ENCODE measurements at regions not wholly inside any gene's neighbourhood (a gene's known extent, or its start where the extent isn't known, plus 50 kb on each side); places are given as distances from the start of the nearest gene placed in this dataset.

- TF ChIP-seq REST (IDR thresholded peaks at IDR 0.05; ENCODE audit: insufficient read depth in 1 of 2, low read depth in 2 of 2, low read length in 2 of 2): no peak
- TF ChIP-seq SIN3A (IDR thresholded peaks at IDR 0.05; ENCODE audit: borderline replicate concordance, insufficient read depth, low read length): no peak
- no peak for TF ChIP-seq FOXP2 (optimal IDR thresholded peaks at IDR 0.05; ENCODE audit: borderline replicate concordance, extremely low read depth, extremely low read length, insufficient read depth)
- no peak for TF ChIP-seq POLR2AphosphoS5 (IDR thresholded peaks at IDR 0.05; ENCODE audit: low read depth, low read length)
- TF ChIP-seq TAF1 (IDR thresholded peaks at IDR 0.05; ENCODE audit: borderline replicate concordance, insufficient read depth, low read length): no peak
These were observed 667.7 kb upstream of the SLIT2 start for GRCh38 chr4:19583827-19584569.

GRCh38 chr4:19580095-19580494, 671.6 kb upstream of the SLIT2 start:
- TF ChIP-seq TAF1 (IDR thresholded peaks at IDR 0.05; ENCODE audit: borderline replicate concordance, insufficient read depth, low read length) (no peak), SIN3A (IDR thresholded peaks at IDR 0.05; ENCODE audit: borderline replicate concordance, insufficient read depth, low read length) (no peak), FOXP2 (optimal IDR thresholded peaks at IDR 0.05; ENCODE audit: borderline replicate concordance, extremely low read depth, extremely low read length, insufficient read depth) (no peak), POLR2AphosphoS5 (IDR thresholded peaks at IDR 0.05; ENCODE audit: low read depth, low read length) (no peak), REST (IDR thresholded peaks at IDR 0.05; ENCODE audit: insufficient read depth in 1 of 2, low read depth in 2 of 2, low read length in 2 of 2) (no peak)

- TF ChIP-seq FOXP2 (optimal IDR thresholded peaks at IDR 0.05; ENCODE audit: borderline replicate concordance, extremely low read depth, extremely low read length, insufficient read depth): no peak
These were observed 672.1 kb upstream of the SLIT2 start for GRCh38 chr4:19579608-19580007.

GRCh38 chr4:19577097-19577496, 674.6 kb upstream of the SLIT2 start:
- no peak for TF ChIP-seq REST (IDR thresholded peaks at IDR 0.05; ENCODE audit: insufficient read depth in 1 of 2, low read depth in 2 of 2, low read length in 2 of 2)
- no peak for TF ChIP-seq SIN3A (IDR thresholded peaks at IDR 0.05; ENCODE audit: borderline replicate concordance, insufficient read depth, low read length)
- TF ChIP-seq TAF1 (IDR thresholded peaks at IDR 0.05; ENCODE audit: borderline replicate concordance, insufficient read depth, low read length): no peak
- TF ChIP-seq POLR2AphosphoS5 (IDR thresholded peaks at IDR 0.05; ENCODE audit: low read depth, low read length): no peak
- TF ChIP-seq FOXP2 (optimal IDR thresholded peaks at IDR 0.05; ENCODE audit: borderline replicate concordance, extremely low read depth, extremely low read length, insufficient read depth): no peak

- TF ChIP-seq REST (IDR thresholded peaks at IDR 0.05; ENCODE audit: insufficient read depth in 1 of 2, low read depth in 2 of 2, low read length in 2 of 2) (no peak), SIN3A (IDR thresholded peaks at IDR 0.05; ENCODE audit: borderline replicate concordance, insufficient read depth, low read length) (no peak), FOXP2 (optimal IDR thresholded peaks at IDR 0.05; ENCODE audit: borderline replicate concordance, extremely low read depth, extremely low read length, insufficient read depth) (no peak), POLR2AphosphoS5 (IDR thresholded peaks at IDR 0.05; ENCODE audit: low read depth, low read length) (no peak), TAF1 (IDR thresholded peaks at IDR 0.05; ENCODE audit: borderline replicate concordance, insufficient read depth, low read length) (no peak)
These were observed 675.8 kb upstream of the SLIT2 start for GRCh38 chr4:19575924-19576323.

All from PFSK-1 (cell line).